ENCODE measurements at regions not wholly inside any gene's neighbourhood (a gene's known extent, or its start where the extent isn't known, plus 50 kb on each side); places are given as distances from the start of the nearest gene placed in this dataset. TPM values are rescaled to one million over a fixed set of nuclear protein-coding genes. Genes with fewer than 3 reads are reported as not detected.
"Not testable (repeated sequence)": the region's sequence is repeated elsewhere in the genome, so short reads cannot be mapped to it uniquely, and the experiment has no call there.

- not testable (repeated sequence) for DNase-seq (ENCODE audit: low spot score)
Measured at GRCh38 chr6:58351619-58352018, 1034.2 kb downstream of the PRIM2 start.

- not testable (repeated sequence) for DNase-seq (ENCODE audit: low spot score)
Measured at GRCh38 chr6:58358452-58358851, 1041.0 kb downstream of the PRIM2 start.

- DNase-seq (ENCODE audit: low spot score): not testable (repeated sequence)
Measured at GRCh38 chr6:58365856-58366255, 1048.4 kb downstream of the PRIM2 start.

DNA sequence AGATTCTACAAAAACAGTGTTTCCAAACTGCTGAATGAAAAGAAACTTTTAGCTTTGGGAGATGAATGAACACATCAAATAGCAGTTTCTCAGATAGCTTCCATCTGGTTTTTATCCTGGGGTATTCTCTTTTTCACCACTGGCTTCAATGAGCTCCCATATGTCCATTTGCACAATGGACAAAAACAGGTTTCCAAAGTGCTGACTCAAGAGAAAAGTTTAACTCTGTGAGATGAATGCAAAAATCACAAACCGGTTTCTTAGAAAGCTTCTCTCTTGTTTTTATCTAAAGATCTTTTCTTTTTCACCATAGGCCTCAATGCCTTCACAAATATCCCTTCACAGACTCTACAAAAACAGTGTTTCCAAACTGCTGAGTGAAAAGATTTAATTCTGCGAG lies 1089.2 kb downstream of the PRIM2 start:
- not testable (repeated sequence) for DNase-seq (ENCODE audit: low spot score)

- no peak for DNase-seq (ENCODE audit: low spot score)
Measured at GRCh38 chr6:58419321-58419720, 1101.9 kb downstream of the PRIM2 start.

Small RNAs in the stretch of these regions (small RNA-seq; reads per million reads assigned to genes)
- gene AL603755.1: not detected
